IPS DF 4.7 (cell line): ENCODE measurements at regions not wholly inside any gene's neighbourhood (a gene's known extent, or its start where the extent isn't known, plus 50 kb on each side); places are given as distances from the start of the nearest gene placed in this dataset.
"Not testable (repeated sequence)": the region's sequence is repeated elsewhere in the genome, so short reads cannot be mapped to it uniquely, and the experiment has no call there.

Experiments used
- DNase-seq: peaks from one replicate; pipeline ENCODE4 v3.0.0-alpha.2; 2013; ENCODE audit warnings: low spot score; ENCODE audit errors: extremely low read depth

DNA sequence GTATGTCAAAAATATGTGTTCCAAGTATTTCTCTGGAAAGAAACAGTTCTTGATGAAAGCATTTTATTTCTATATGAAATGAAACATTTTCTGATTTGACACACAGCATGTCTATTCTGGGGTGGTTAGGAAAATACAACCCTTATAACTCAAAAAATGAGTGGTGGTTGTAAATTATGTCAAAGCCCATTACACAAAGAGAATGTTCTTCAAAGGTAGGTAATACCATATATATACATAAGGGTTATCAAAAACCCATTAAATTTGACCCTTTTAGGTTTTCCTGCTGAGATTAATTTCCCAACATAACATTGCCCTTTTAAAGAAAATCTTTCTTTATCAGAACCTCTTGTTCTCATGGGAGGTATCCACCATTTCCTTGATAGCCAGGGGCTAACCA, 420.5 kb upstream of the TECRL start:
- no peak for DNase-seq

DNA sequence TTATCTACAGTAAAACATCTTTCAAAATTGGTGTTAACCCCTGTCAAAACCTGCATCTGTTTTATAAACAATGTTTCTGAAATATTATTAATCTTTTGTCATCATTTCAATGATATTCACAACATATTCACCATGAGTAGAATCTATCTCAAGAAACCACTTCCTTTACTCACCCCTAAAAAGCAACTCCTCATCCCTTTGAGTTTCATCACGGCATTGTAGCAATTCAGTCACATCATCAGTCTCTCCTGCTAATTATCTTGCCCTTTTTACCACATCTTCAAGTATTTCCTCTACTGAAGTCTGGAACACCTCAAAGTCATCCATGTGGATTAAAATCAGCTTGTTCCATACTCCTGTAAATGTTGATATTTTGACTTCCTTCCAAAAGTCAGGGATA, 415.3 kb upstream of the TECRL start:
- no peak for DNase-seq

DNA sequence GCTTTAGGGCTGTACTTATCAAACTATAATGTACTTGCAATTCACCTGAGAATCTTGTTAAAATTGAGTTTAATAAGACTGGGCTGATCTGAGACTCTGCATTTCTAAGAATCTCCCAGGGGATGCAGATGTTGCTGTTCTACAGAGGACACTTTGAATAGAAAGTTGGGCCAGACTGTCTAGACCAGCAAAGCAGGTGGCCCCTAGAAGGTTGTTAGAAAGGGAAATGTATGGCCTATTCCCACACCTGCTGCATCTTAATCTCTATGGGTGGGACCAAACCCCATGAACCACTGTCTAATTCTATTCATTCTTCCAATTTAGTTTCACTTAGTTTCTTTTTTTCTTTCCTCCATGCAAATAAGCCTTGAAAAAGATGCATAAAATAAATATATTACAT, 413.2 kb upstream of the TECRL start:
- DNase-seq, result no peak

DNA sequence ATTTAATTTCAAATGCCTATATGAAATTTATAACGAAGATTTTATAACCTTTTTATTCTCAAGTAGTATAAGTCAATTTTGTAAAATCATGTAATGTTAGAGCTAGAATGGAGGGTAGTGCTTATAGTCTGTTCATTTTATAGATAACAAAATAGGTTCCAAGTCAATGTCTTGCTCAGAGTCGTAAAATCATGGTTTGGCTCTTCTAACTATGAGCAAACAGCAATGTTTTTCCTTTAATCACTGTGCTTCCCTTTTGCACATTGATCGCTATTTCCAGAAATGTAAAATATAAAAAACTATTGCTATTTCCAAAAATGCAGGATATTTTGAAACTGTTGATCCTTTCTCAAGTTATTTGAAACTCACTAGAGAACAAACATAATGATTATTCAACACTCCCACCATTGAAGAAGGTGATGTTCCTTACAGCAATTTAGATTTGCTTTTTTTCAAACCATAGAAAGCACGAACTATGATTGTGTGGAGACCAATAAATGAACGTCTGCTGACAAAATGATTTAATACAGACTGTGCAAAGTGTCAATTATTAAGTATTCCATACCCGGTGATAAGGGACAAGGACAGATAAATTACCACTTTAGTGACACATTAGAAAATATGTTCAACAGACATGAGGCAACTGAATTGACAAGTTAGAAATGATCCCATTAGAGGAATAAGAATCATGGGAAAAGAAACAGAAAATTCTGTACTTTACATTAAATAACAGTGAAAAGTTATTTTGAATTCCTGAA, 412.1 kb upstream of the TECRL start:
- DNase-seq, result no peak

DNA sequence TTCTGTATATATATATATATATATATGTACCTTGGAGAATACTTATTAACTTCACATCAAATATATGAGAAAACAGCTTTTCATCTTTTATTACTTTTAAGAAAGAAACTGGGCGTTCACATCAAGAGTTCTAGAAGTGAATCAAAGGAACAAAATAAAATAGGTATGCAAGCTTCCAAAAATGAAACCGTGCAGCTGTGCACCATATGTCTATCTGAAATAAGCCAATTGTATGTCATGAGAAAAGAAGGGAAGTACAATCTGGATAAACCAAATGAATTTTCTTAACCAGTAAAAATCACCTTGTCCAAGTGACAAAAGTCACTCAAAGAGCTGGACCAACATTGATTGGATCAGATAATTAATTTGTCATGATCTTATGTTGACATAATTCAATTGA, 405.4 kb upstream of the TECRL start:
- no peak for DNase-seq

DNA sequence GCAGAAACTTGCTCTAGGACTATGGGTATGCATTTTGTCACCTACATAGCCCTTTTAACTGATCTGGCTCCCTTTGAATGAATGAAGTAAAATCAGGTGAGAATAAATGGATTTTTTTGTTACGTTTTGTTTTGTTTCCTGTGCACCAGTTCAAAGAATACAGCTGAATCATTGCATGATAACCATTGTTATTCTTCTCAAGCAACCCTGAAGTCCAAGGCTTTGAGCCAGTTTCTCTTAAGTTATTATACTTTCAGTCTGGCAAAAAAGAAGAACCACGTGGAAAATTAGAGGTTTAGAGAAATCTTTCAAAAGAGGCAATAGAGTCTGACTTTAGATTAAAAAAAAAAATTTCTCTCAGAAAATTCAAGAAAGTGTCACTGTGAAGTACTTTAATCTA, 398.6 kb upstream of the TECRL start:
- no peak for DNase-seq

DNA sequence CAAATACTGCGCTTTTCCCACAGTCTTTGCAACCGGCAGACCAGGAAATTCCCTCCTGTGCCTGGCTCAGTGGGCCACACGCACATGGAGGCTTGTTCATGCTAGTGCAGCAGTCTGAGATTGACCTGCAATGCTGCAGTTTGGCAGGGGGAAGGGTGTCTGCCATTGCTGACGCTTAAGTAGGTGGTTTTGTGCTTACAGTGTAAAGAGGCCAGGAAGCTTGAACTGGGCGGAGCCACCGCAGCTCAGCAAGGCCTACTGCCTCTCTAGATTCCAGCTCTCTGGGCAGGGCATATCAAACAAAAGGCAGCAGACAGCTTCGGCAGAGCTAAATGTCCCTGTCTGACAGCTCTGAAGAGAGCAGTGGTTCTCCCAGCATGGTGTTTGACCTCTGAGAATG, 390.5 kb upstream of the TECRL start:
- DNase-seq, result no peak

DNA sequence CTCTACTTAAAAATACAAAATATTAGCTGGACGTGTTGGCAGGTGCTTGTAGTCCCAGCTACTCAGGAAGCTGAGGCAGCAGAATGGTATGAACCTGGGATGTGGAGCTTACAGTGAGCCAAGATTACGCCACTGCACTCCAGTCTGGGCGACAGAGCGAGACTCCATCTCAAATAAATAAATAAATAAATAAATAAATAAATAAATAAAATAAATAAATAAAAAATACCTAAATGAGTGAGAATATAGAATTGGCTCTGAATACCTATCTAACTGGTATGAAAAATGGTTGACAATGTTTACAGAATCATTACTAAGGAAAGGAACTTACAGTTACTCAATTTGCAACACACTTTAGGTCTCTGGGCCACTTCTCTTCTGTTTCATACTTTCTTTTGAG, 389.6 kb upstream of the TECRL start:
- DNase-seq, result not testable (repeated sequence)

DNA sequence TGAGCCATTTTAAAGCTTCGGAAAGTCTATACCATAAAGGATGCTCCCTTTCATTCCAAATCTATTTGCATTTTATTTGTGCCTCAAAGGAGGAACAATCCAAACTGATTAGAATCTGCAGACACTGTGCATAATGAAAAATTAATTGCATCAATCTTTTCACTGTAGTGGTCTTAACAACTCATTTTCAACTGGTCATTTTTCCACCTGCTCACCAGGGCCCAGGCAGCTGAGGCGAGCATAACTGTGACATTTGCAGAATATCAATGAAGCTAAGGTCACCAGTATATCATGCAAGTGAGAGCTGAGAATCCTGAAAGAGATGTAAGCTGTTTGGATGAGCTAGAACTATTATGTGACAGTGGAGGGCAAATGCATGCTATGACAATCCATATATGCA, 387.3 kb upstream of the TECRL start:
- no peak for DNase-seq

DNA sequence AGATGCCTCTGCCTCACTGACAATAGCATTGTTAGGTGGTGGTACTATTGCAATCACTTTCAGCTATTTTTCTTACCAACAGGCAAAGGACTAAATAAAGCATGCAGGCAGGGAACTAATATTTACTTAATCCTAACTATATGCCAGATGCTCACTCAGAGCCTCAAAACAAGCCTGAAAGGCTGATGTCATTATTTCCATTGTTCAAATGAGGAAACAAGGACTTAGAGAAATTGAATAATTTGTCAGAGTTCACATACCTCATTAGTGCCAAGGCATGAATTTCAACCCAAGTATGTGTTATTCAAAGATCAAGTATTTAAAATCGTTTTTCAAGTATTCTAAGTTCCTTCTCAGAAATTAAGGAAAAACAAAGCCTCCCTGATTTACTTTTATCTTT, 374.9 kb upstream of the TECRL start:
- DNase-seq, result no peak

DNA sequence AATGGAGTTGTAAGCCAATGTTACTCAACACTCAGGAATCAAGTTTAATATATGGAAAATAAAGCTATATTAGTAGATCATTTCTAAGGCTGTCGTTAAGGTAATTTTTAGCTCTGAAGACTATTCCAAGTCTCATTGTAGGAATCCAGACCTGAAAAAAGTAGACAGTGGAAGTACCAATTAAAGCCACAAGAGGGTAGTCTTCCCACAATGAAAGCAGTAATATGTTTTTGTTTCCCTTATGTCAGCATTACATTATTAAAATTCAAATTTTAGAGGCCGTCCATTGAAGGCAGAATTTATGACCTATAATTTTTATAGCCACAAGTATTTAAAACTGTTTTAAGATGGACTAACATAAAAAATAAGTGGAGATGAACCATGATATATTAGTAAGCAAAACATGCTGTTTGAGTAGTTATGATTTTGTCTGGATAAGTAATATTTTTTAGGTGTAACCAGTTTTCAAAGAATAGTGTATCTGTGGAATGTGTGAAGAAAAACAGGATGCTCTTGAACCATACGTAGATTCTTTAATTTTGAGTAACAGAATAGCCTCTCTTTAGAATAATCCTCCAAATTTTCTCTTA, 372.6 kb upstream of the TECRL start:
- no peak for DNase-seq

DNA sequence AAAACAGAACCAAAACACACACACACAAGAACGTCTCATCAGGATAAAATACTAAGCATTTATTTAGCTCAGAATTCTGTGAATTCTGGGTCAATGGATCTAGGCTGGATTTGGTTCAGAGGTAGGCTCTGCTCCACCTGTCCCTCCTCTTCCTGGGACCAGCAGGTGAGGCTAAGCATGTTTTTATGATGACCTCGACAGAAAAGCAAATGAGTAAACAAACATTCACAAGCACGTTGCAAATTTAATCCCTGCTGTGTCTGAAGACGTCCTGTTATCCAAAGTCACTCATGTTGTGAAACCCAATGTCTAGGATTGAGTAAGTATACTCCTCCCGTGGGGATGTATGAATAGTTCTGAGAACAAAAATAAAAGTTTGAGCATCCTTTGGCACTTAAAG, 371.4 kb upstream of the TECRL start:
- DNase-seq, result no peak

DNA sequence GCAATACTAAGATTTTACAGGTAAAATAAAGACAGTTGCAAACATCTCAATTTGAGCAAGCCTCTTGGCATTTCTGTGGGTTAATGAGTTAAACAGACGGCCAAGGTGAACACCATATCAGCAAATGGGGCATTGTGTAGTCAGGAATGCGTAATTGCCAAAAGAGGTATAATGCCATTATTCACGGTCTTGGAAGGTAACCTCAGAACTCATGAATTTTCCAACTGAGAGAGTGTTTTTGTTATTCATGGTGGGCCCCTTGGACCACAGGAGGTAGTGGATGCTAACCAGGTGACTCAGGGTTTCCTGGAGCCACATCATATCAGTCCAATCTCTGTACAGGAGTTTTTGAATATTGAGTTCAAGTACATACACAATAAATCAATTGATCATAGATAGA, 368.0 kb upstream of the TECRL start:
- DNase-seq, result no peak

DNA sequence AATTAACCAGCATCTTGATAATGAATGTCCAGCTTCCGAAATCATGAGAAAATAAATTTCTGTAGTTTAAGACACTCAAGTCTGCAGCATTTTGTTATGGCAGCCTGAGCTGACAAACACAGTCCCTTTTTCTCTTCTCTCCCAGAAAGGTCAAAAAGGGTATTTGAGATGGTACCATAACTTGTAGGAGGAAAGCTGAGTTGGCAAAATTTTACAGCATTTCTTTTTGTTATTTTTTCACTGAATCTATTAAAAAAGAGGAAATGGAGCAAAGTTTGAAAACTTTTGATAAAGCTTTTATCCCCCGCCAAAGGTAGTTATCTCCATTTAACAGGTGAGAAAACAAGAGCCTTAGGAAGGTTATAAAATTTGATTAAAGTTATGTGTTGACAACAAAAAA, 367.6 kb upstream of the TECRL start:
- no peak for DNase-seq

DNA sequence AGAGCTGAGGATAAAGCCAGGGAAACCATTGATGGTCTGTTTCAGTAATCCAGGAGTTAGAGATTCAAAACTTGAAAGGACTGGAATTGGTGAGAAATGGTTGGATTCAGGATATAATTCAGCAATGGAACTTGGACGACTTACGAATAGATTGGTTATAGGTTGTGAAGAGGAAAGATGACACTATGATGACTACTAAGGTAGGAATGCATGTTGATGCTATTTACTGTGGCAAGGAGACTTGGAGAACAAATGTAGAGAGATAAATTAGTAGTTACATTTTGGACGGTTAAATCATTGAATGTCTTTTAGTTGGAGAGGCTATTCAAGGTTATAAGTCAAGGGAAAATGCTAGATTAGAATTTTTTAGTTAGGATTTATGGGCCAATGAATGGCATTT, 365.4 kb upstream of the TECRL start:
- no peak for DNase-seq

DNA sequence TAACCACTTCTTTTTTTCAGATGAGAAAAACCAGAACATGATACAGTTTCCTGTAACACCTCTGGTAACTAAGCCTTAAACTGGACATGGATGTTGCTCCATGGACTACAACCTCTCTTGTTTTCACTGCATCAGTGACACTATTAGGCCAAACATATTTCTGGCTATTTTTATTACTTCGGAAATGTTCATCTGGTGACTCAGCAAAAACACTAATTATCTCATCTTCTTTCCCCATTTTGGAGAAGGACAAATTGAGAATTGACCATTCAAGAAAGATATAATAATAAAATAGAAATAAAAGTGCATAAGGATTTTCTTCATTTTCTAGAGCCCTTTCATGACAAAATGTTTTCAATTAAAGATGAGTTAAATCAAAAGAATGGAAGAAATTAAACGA, 361.9 kb upstream of the TECRL start:
- no peak for DNase-seq

DNA sequence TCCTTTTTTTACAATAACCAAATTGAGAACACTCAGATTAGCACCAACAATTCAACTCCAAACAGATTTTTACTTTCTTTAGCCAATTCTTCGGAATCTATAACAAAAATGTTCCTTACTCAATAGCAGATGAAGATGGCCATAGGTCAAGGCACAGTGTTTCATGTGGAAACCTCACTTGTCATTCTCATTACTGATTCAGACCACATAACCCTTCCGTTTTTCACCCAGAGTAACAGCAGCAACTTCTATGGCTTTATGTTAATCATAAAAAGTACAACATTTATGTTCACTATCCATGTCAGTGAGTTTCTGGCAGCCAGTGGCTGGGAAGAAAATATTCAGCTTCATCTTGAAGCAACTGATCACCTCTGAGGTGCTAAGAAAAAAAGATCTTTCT, 358.3 kb upstream of the TECRL start:
- no peak for DNase-seq

DNA sequence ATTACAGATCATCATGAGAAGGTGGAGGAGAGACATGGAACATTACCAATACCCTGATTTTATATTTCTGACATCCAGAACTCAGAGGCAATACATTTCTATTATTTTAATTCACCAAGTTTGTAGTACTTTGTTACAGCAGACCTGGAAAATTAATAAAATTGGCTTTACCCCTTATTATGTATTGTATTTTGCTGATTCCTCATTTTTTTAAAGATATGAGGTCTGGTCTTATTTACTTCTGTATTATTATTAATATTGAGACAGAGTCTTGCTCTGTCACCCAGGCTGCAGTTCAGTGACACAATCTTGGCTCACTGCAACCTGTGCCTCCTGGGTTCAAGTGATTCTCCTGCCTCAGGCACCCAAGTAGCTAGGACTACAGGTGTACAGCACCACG, 357.3 kb upstream of the TECRL start:
- DNase-seq, result no peak

DNA sequence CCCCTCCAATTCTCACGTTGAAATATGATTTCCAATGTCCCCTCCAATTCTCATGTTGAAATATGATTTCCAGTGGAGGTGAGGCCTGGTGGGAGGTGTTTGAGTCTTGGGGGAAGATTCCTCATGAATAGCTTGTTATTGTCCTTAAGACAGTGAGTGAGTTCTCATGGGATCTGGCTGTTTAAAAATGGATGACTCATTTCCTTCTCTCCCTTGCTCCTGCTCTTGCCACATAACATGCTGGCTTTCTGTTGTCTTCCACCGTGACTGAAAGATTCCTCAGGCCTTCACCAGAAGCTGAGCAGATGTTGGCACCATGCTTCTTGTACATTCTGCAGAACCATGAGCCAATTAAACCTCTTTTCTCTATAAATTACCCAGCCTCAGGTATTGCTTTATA, 346.8 kb upstream of the TECRL start:
- DNase-seq, result no peak

DNA sequence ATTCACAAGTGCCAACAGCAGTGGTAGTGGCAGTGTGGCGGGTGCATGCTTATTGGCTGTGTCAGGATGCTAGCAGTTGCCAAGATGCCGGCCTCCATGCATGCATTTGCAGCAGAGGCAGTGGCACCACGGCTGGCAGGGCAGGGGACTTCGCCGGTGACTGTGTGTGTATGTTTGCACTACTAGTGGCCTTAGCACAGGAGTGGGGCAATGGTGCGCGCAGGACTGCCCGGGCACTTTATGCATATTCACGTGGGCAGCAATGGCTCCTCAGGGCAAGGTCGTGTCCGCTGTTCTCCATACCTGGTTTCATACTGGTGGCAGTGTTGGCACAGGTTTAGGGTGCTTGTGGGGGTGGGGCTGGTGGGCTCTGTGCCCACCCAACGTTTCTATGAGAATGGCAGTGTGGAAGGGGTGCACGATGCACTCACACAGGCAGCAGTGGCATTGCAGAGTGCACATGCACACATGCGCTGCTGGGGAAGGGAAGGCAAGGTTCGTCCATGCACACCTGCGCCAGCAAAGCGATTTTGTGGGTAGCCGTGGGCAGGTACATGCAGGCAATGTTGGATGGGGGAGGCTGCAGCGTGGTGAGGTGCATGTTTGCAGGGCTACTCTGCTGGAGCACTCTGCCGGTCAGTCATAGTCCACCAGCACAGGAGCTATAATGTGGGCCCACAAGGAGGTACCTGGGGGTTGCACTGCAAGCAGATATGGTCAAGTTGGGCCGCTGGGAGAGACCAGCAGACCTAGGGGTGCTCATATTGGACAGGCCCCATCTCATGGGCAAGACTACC, 338.9 kb upstream of the TECRL start:
- DNase-seq, result no peak

DNA sequence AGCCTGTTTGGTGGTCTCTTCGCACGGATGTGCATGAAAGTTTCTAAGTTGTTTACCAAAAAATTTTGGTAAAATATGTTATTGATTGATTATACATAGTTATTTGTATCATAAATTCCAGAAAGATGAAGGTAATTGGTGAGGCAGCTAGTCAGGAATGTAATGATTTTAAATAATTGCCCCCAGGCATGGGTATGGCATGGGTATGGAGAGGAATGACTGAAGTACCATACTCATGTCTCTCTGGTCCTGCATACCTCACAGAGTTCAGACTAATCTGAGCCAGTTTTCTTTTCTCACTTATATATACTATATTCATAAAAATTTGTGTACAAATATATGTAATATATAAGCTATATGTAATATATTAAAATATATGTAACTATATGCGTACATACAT, 329.0 kb upstream of the TECRL start:
- no peak for DNase-seq

DNA sequence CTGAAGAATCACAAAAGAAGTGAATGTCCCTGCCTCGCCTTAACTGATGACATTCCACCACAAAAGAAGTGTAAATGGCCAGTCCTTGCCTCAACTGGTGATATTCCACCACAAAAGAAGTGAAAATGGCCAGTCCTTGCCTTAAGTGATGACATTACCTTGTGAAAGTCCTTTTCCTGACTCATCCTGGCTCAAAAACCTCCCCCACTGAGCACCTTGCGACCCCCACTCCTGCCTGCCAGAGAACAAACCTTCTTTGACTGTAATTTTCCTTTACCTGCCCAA, 328.5 kb upstream of the TECRL start:
- DNase-seq, result not testable (repeated sequence)
